Muscle of leg (tissue), 3 donors: ENCODE measurements at regions not wholly inside any gene's neighbourhood (a gene's known extent, or its start where the extent isn't known, plus 50 kb on each side); places are given as distances from the start of the nearest gene placed in this dataset.

Experiments used
- DNase-seq: peaks from one replicate; pipeline ENCODE4 v3.0.0; 2013
- H3K27ac ChIP-seq: one replicate; pipeline ENCODE4 v1.5.1; 2013; ENCODE audit warnings: mild to moderate bottlenecking, low read length, control low read depth
- H3K27me3 ChIP-seq: one replicate; pipeline ENCODE4 v1.6.1; 2013; ENCODE audit warnings: low read length; ENCODE audit not compliant: control insufficient read depth, insufficient read depth
- H3K36me3 ChIP-seq: one replicate; pipeline ENCODE4 v1.6.1; 2013; ENCODE audit warnings: low read length; ENCODE audit not compliant: control insufficient read depth, insufficient read depth
- H3K4me1 ChIP-seq: one replicate; pipeline ENCODE4 v1.6.1; 2013; ENCODE audit warnings: low read length; ENCODE audit not compliant: control insufficient read depth, insufficient read depth
- H3K4me3 ChIP-seq: one replicate; pipeline ENCODE4 v1.5.1; 2013; ENCODE audit warnings: low read length, control low read depth
- H3K9me3 ChIP-seq: replicated peaks from 2 replicates; pipeline ENCODE4 v1.6.1; 2013; ENCODE audit warnings: low read depth, low read length; ENCODE audit not compliant: control insufficient read depth
- WGBS: methylation state at CpG from one replicate; pipeline ENCODE4 v1.1.5; 2013; ENCODE audit warnings: missing lambda C conversion rate; ENCODE audit not compliant: insufficient coverage; 5-methylcytosine and 5-hydroxymethylcytosine counted together

- 88% methylated on average over 5 of the region's 7 CpGs for WGBS
- DNase-seq = no peak
- H3K27me3 ChIP-seq = peaks cover 2% of the 10 kb centered on the region
- peaks cover 8% of the 10 kb centered on the region for H3K4me1 ChIP-seq
- H3K4me3 ChIP-seq = no peak overlapping the region
- H3K9me3 ChIP-seq = no peaks in the 10 kb centered on the region
- no peaks in the 10 kb centered on the region for H3K36me3 ChIP-seq
- no peak overlapping the region for H3K27ac ChIP-seq
Measured at GRCh38 chr16:49937886-49938285, 82.0 kb upstream of the ZNF423 start.

- Histone ChIP-seq H3K4me1 (no peaks in the 10 kb centered on the region), H3K27ac (no peak overlapping the region), H3K9me3 (no peaks in the 10 kb centered on the region), H3K36me3 (no peaks in the 10 kb centered on the region), H3K4me3 (no peak overlapping the region), H3K27me3 (peaks cover 2% of the 10 kb centered on the region)
- no peak for DNase-seq
- WGBS = 100% methylated on average over 1 of the region's 2 CpGs
Measured at GRCh38 chr16:49939495-49939894, 83.6 kb upstream of the ZNF423 start.

GRCh38 chr16:49940464-49941224 lies 84.4 kb upstream of the CNEP1R1 start:
- no peaks in the 10 kb centered on the region for H3K9me3 ChIP-seq
- no peaks in the 10 kb centered on the region for H3K4me1 ChIP-seq
- DNase-seq = no peak
- peaks cover 2% of the 10 kb centered on the region for H3K27me3 ChIP-seq
- 100% methylated on average over 1 of the region's 13 CpGs for WGBS
- H3K36me3 ChIP-seq = no peaks in the 10 kb centered on the region
- no peak overlapping the region for H3K27ac ChIP-seq
- H3K4me3 ChIP-seq = no peak overlapping the region

- Histone ChIP-seq H3K36me3 (no peaks in the 10 kb centered on the region), H3K4me1 (no peaks in the 10 kb centered on the region), H3K27ac (no peak overlapping the region), H3K27me3 (peaks cover 2% of the 10 kb centered on the region), H3K4me3 (no peak overlapping the region), H3K9me3 (no peaks in the 10 kb centered on the region)
- no peak for DNase-seq
- 11% methylated on average over 3 of the region's 5 CpGs for WGBS
Measured at GRCh38 chr16:49944221-49944620, 80.8 kb upstream of the CNEP1R1 start.

GRCh38 chr16:49947907-49948678 lies 76.9 kb upstream of the CNEP1R1 start:
- WGBS = 91% methylated on average over 5 of the region's 7 CpGs
- H3K9me3 ChIP-seq = no peaks in the 10 kb centered on the region

GRCh38 chr16:49951574-49952195 lies 73.3 kb upstream of the CNEP1R1 start:
- 73% methylated on average over 12 of the region's 16 CpGs for WGBS

More at GRCh38 chr16:49947907-49948678, 76.9 kb upstream of the CNEP1R1 start:
- no peaks in the 10 kb centered on the region for H3K4me1 ChIP-seq
- DNase-seq = no peak
- no peak overlapping the region for H3K4me3 ChIP-seq
- no peak overlapping the region for H3K27ac ChIP-seq
- no peaks in the 10 kb centered on the region for H3K27me3 ChIP-seq
- H3K36me3 ChIP-seq = no peaks in the 10 kb centered on the region

GRCh38 chr16:49952386-49952785 lies 72.6 kb upstream of the CNEP1R1 start:
- no peak overlapping the region for H3K4me3 ChIP-seq
- no peaks in the 10 kb centered on the region for H3K27me3 ChIP-seq
- DNase-seq = no peak
- H3K36me3 ChIP-seq = no peaks in the 10 kb centered on the region
- H3K9me3 ChIP-seq = no peaks in the 10 kb centered on the region
- no peaks in the 10 kb centered on the region for H3K4me1 ChIP-seq
- 80% methylated on average over 1 of the region's 4 CpGs for WGBS
- no peak overlapping the region for H3K27ac ChIP-seq

More at GRCh38 chr16:49951574-49952195, 73.3 kb upstream of the CNEP1R1 start:
- Histone ChIP-seq H3K36me3 (no peaks in the 10 kb centered on the region), H3K4me1 (no peaks in the 10 kb centered on the region), H3K27ac (no peak overlapping the region), H3K27me3 (no peaks in the 10 kb centered on the region), H3K4me3 (no peak overlapping the region), H3K9me3 (no peaks in the 10 kb centered on the region)
- DNase-seq = no peak

- Histone ChIP-seq H3K9me3 (no peaks in the 10 kb centered on the region), H3K4me3 (no peak overlapping the region), H3K36me3 (no peaks in the 10 kb centered on the region), H3K27ac (no peak overlapping the region), H3K4me1 (no peaks in the 10 kb centered on the region), H3K27me3 (no peaks in the 10 kb centered on the region)
- WGBS = no CpG with 5 or more reads among the region's 2 CpGs
- DNase-seq = no peak
Measured at GRCh38 chr16:49953090-49953489, 71.9 kb upstream of the CNEP1R1 start.

- WGBS = no CpG with 5 or more reads among the region's 1 CpG
- no peak for DNase-seq
Measured at GRCh38 chr16:49955858-49956257, 69.2 kb upstream of the CNEP1R1 start.

GRCh38 chr16:49956915-49957314 lies 68.1 kb upstream of the CNEP1R1 start:
- H3K36me3 ChIP-seq = no peaks in the 10 kb centered on the region
- H3K27ac ChIP-seq = no peak overlapping the region
- 89% methylated on average over 1 of the region's 4 CpGs for WGBS
- no peak for DNase-seq
- H3K9me3 ChIP-seq = no peaks in the 10 kb centered on the region
- no peaks in the 10 kb centered on the region for H3K4me1 ChIP-seq
- H3K27me3 ChIP-seq = no peaks in the 10 kb centered on the region
- no peak overlapping the region for H3K4me3 ChIP-seq

More at GRCh38 chr16:49955858-49956257, 69.2 kb upstream of the CNEP1R1 start:
- Histone ChIP-seq H3K36me3 (no peaks in the 10 kb centered on the region), H3K9me3 (no peaks in the 10 kb centered on the region), H3K27ac (no peak overlapping the region), H3K27me3 (no peaks in the 10 kb centered on the region), H3K4me3 (no peak overlapping the region), H3K4me1 (no peaks in the 10 kb centered on the region)
